ENCODE measurements at regions not wholly inside any gene's neighbourhood (a gene's known extent, or its start where the extent isn't known, plus 50 kb on each side); places are given as distances from the start of the nearest gene placed in this dataset.
A peak's percentile ranks its signal among the peaks of the same experiment; 100 is the strongest.

DNA sequence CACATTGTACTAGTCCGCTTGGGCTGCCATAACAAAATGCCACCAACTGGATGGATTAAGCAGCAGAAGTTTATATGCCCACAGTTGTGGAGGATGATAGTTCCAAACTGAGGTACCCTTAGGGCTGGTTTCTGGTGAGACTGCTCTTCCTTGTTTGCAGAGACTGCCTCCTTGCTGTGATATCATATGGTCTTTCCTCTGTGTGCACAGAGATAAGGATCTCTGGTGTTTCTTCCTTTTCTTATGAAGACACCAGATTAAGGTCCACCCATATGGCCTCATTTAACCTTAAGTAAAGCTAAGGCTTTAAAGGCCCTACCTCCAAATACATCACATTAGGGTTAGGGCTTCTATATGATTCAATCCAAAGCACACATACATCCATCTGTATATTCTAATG is 738.2 kb upstream of the GCFC2 start:
- FAIRE-seq: no peak

DNA sequence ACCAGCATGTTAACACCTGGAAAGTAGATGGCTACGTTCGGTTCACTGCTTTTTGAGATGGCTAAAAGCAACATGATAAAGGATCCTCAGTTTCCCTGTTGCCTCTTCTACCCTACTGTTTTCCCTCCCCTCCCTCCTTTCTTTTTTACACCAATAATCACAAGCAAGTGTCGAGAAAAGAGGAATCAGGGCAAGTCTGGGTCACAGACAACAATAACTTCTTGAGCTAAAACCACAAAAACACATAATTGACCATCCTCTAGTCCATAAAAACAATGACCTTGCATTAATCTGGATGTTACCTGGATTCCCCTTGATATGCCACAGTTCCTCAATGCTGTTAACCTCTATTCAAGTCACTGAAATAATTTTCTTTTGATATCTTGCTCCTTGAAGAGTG is 736.6 kb upstream of the GCFC2 start:
- FAIRE-seq: no peak

DNA sequence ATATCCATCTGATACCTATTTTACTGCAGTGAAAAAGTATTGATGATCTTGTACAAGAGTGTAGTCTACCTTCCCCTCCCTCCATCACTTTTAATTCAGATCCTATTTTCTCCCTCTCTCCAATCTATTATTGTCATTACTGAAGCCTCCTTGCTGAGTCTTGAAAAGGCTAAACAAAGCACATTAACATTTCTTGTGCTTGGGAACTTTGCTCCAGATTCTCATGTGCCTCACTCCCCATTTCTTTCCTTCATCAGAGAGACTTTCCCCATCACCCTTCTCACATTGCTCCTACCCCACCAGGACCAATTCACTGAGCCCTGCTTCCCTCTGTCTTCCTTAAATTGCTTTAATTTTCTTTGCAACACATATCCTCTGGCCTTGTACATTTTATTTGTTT is 736.2 kb upstream of the GCFC2 start:
- FAIRE-seq: no peak

DNA sequence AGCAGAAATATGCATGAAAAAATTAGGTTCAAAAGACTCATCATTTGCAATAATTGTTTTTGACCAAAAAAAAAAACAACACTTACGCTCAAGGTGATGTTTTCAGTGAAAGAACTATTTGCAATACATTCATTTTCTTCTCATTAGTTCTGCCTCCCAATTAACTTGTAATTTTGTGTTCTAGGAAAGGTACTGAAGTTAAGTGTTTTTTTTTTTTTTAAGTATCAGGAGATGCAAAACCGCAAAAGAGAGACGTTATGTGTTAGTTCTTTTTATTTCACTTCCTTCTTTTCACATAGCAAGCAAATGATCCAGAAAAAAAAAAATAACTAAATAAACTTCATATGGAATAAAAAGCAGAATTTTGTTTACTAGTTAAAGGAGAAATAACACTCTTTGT is 735.2 kb upstream of the GCFC2 start:
- FAIRE-seq: no peak

DNA sequence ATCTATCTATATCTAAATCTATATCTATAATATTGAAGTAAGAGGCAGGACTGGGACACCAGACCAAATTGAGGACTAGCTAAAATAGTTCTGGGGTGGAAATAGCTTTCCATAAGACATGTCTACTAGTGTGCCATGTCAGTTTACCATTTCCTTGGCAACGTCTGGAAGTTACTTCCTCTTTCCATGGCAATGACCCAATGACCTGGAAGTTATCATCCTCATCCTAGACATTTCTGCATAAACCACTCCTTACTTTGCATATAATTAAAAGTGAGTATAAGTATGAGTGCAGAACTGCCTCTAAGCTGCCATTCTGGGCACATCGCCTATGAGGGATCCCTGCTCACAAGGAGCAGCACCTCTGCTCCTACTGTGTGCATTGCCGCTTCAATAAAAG is 734.0 kb upstream of the GCFC2 start:
- no peak for FAIRE-seq

DNA sequence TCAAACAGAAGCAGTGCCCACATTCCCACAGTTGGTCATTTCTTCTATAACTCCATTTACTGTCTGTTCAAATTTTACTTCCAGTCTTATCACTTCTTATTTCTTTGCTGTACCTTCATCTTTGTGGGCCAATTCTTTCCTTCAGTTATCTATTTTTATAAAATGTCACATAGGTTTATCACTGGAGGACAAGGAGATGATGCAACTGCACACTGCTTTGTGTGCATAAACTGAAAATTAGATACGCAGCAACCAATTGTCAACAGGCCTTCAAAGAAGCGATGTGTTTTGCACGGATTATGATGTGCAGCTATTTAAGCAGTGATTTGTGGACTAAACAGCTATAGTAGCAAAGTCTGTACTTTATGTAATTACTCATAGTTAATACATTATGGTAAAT is 726.8 kb upstream of the GCFC2 start:
- no peak for FAIRE-seq

DNA sequence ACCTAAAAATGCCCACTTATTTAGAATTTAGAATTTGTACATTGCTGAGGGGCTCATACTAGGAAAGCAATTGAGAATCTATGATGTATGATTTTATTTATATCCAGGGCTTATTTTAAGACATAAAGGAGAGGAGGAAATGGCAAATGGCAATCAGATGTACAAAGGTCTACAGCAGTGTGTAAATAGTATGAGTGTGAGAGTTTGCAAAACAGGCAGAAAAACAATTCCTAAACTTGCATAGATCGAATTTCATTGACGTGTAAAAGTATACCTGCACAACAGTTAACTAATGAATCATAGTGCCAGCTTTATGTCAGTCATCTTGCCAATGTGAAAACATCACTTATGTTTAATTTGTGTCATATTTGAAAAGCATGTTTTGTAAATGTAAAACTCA is 718.7 kb upstream of the GCFC2 start:
- FAIRE-seq: no peak

DNA sequence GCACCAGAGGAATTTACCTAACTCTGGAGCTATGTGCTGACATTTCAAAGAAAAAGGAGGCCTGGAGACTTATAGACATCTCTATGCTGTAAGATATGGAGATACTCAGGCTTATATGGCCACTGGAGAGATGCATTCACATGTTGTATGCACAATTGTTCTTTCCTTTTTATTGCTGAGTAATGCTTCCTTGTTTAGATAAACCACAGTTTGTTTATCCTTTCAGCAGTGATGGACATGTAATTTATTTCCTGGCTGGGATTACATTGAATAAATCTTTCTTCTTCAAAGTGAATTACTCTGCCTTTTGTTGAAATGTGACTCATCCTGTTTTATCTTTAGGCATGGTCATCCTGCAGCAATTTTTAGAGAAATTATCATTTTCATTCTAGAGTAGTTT is 716.7 kb upstream of the GCFC2 start:
- no peak for FAIRE-seq

DNA sequence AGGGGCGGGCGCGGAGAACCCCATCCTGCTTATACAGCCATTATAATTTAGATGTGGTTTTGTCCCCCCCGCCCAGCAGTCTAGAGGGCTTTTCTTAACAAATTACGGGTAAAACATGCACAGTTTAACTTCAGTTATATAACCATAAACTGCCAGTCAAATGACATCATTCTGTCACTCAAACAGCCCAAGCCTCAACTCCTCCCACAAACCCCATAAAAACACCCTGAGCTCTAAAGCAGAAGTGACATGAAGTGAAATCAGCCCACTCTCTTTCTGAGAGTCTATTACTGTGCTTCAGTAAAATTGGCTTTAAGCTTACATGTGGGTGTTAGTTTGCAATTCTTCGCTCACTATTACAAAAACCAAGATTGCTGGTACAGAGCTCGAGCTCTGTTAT is 705.1 kb upstream of the GCFC2 start:
- no peak for FAIRE-seq

DNA sequence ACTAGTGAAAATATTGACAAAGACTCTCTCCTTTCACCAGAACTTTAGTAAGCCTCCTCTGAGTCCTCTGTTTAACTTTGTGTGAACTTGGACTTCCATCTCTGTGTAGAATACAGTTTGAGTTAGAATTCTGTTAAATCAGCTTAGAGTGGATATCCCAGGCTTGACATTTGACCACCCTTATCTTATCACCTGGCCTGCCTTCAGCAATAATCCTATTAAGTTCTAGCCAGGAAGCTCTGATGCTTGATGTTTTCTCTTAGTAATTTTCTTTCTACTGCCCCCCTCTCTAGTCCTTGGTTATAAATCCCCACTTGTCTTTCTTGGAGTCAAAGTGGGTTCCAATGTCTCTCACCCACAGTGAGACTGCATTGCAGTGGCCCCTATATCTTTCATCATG is 702.7 kb upstream of the GCFC2 start:
- FAIRE-seq: no peak

DNA sequence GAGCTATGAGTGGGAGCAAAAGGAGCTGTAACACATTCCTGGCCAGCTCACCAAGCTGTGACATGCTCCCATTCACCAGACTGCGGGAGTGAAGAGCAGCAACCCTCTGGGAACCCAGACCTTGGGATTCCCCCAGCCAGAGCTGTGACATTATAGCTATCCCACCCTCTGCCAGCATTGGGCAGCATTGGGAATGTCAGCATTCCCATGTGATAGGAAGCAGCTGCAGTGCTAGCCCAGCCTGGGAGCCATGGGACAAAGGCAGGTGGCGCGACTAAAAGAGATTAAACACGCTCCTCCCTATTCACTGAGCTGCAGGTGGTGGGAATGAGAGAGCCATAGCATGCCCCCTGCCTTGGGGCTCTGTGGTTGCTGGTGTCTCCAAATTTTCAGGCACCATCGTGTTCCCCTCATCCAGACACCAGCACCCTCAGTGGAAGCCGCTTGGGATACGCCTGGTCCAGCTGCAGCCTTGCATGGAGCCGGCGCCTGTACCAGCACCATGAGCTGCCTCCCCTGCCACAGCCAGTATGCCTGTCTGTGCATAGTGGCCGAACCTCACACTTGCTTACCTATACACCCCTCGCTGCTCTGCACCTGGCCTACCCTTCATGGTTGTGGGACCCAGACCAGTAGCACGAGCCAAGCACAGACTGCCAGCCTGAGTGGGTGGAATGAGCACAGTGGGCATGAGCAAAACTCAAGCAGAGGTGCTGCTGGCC is 695.6 kb upstream of the GCFC2 start:
- FAIRE-seq: no peak

DNA sequence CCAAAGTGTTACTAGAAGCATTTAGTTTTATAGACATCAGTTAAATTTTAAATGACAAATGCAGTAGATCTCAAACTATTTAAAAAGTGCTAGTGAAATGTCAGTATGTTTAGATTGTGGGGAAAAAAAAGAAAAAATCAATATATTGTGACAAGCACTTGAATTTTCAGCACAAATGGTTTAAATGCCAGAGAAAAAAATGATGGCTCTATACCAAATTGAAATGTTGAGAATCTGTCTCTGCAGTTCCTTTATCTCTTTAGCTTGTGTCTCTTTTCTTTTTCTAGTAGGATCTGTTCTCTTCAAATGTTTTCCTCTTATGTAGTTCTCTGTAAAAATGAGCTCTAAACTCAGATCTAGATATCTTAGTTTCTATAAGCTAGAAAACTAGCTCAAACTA is 682.6 kb upstream of the GCFC2 start:
- no peak for FAIRE-seq

DNA sequence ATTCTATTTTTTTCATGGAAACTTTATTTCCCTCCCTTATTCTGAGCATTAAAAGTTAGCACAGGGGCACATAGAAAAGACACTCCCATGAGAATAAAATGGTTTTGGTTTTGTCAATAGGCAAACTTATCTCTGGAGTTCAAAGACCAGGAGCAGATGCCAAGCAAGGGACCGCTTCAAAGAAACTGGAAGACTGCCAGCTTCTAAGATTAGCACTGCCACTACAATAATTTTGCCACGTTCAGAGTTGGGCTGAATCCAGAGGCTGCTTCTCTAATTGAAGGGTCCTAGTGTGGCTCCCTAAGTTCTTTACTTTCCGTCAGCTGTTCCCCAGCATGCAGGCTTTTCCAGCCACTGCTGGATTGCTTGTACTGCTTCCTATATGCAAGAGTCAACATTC is 681.0 kb upstream of the GCFC2 start:
- FAIRE-seq: no peak

DNA sequence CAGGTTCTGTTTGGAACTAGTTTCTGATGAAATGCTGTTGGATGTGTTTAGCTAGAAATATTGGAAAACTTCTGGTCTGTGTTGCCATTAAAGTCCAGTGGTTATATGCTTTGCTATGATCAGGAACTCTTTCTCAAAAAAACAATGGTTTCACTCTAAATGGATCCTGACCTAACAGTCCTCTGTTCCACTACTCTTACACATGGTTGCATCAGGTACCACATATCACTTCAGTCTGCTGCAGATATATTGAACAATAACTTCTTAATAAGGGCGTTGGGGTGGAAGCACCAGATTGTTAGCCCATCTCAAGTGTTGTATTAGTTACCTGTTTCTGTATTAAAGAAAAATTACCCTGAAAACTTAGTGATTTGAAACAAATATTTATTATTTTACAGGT is 676.6 kb upstream of the GCFC2 start:
- FAIRE-seq: no peak

DNA sequence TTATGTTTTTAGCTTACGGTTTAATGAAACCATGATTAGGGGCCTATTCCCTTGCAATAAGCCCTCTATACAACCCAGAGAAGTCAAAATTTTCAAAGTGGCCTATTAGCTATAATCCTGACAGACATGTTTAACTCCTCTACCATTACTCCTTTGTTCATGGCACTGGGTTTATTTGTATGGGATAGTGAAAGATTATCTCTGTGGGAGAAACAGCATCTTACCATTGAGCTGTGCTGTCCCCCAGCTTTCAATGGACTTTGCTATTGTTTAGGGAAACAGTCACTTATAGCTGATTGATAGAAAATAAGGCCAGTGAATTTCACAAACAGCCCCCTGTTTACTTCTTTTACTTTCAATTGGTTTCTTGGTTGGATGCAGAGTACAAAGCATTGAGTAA is 675.2 kb upstream of the GCFC2 start:
- no peak for FAIRE-seq

DNA sequence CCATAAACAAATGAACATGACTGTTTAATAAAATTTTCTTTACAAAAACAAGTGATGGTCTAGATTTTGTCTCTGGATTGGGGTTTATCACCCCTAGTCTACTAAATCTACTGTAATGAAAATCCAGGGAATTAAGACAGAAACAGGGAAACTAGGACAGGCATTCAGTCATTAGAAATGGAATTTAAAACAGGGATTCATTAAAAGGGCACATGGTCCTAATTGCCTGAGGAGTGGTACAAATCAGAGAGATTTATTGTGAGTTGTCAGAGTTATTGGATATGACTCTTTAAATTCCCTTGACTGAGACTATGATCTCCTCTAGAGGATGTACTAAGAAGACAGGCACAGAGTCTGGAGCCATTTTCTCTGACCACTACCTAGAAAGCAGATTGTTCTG is 670.9 kb upstream of the GCFC2 start:
- FAIRE-seq: no peak

DNA sequence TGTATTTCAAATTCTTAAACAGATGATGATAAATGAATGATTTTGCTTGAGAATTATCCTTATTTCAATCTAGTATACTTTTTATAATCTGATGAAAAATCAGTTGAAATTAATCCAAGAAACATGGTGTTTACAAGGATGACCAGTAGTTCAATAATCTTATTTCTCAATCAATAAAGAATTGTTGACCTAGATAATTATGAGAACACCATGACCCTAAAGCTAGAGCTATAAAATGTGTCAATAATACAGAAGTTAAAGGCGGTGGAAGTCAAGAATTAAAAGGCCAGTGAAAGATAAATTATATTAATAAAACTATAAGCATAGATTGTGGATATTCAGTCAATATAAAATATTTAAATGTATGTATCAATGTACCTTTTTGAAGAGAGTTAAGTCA is 667.4 kb upstream of the GCFC2 start:
- FAIRE-seq: no peak

DNA sequence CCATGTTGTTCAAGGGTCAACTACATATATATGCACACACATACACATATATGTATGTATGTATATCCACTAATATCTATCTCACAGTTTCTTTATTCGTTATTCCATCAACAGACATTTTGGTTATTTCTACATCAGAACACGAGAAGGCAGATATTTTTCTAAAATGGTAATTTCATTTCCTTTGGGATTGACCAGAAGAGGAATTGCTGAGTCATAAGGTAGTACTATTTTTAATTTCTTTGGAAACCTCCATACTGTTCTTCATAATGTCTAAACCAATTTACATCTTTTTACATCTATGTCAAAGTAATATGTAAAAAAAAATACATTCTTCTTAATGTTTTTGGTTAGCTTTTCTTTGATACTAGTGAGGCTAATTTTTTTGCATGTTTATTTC is 630.7 kb upstream of the GCFC2 start:
- peak; percentile 17 for FAIRE-seq

DNA sequence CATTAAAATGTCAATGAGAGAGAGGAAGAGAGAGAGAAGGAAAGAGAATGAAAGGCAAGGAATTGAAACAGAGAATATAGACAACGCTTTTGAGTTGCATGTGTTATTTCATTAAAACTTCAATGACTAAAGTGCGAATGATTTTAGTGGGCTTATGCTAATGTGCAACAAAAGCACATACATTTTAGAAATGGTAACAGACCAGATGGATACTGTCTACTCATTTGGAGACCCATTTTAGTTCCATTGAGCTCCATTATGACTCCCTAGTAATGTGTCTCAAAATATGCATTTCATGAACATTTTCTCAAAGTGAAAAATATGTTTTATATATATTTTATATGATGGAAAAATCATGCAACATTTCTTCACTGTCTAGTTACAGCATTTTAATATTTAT is 622.2 kb upstream of the GCFC2 start:
- FAIRE-seq: no peak

DNA sequence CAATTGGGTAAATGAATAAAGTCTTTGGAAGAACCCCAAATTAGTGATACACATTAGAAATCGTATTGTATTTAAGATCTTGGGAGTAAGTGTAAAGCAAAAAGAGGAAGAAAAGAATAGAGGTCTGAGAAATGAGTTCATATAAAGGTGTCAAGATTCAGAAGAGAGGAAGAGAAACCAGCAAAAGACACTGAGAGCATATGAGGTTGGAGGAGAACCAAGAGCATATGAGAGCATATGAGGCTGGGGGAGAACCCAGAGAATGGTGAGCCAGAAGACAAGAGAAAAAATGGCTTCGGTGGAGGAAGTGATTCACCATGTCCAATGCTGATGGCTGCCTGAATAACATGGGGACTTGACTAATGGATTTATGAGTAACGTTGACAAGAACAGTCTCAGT is 620.1 kb upstream of the GCFC2 start:
- no peak for FAIRE-seq

DNA sequence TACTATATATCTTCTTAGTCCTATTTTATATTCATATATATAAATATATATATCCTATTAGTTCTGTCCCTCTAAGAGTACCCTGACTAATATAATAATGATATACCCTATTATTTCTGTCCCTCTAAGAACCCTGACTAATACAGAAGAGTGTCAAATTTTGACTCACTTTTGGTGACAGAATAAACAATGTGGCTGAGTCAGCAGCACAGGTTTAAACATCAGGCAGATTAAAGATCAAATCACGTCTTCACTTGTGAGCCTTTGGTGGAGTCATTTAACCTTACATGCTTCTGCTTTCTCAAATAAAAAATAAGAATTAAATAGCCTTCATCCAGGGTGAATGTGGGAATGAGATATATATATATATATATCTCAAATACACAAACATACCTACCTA is 615.9 kb upstream of the GCFC2 start:
- FAIRE-seq: no peak

DNA sequence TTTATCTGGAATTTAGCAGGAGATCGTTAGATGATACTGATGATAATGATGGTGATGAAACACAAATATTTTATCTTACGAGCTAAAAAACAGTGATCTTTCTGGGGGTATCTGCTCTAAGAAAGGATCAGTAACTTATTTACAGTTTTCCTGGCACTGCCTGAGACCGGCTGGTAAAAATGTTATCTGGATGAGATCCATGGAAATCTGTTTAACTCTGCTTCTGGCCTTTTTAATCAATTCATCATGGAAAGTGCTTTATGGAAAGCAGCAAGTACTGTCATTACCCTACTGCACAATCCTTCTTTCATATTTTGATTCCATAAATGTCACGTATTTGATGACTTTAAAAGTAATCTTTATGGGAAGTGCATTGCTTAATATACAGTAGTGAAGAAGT is 612.7 kb upstream of the GCFC2 start:
- FAIRE-seq: no peak

DNA sequence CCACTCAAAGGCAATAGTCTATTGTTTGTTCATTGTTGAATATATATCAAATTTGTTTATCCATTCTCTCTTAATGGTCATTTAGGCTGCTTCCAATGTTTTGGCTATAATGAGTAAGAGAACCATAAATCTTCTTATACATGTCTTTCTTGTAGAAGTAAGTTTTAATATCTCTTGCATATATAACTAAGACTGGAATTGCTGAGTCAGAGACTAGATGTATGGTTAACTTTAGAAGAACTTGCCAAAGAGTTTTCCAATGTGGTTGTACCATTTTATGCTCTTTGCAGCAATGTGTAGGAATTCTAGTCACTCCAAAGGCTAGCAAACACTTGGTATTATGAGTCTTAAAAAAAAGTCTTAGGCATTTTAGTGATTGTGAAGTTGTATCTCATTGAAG is 610.0 kb upstream of the GCFC2 start:
- FAIRE-seq: no peak

DNA sequence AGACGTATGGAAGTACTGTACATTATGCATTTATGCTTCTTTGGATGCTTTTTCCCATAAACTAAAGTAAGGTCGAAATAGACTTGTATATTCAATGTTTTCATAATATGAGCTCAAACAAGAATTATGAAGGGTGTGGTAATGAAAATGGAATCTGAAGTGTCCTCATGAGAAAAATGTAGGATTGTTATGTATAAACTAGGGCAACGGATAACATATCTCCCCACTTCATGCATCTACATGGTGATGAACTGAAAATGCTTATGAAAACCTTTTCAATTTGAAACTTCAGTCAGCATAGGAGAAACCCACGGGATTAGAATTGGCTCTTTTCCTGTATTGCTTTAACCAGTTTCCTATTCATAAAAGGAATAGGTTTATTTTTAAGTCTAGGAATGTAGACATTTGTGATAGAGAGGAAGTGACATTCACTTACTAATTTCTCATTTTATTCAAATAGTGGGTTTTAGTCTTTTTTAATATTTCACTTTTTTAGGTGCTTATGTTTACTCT is 608.2 kb upstream of the GCFC2 start:
- FAIRE-seq: no peak

DNA sequence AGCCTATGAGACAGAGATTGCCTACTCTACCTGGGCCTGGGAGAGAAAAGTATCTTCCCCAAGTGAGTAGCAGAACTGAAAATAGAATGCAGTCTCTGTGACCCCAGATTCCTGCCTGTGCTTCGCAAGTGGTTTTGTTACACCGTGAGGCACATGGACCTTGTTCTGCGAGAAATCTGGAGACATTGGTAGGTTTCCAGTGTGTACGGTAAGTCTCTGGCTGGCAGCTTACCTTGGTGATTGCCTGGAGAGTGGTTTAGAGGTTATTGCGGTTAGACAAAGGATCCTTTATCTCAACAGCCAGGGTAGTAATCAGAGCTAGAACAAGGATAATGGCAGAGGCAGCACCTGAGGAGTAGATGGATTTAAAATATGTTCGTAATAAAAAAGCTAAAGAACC is 606.0 kb upstream of the GCFC2 start:
- FAIRE-seq: no peak
